ENCODE measurements at regions not wholly inside any gene's neighbourhood (a gene's known extent, or its start where the extent isn't known, plus 50 kb on each side); places are given as distances from the start of the nearest gene placed in this dataset.

- no CpG with 5 or more reads among the region's 2 CpGs for WGBS, 2 donors (ENCODE audit: extremely low coverage in 2 of 2, insufficient read length in 2 of 2, insufficient replicate concordance in 1 of 2)
- Histone ChIP-seq H3K27me3 (ENCODE audit: control insufficient read depth in 3 of 3, insufficient read depth in 3 of 3, low read depth in 1 of 3, low read length in 3 of 3) (no peaks in the 10 kb centered on the region), H4K91ac (ENCODE audit: low read depth, low read length, poor library complexity) (no peak overlapping the region), H3K14ac (ENCODE audit: low read length) (no peak overlapping the region), H3K27ac (replicated peaks; ENCODE audit: low read length) (no peak overlapping the region), H3K9me3 (replicated peaks in 1 of 2; ENCODE audit: control insufficient read depth in 2 of 2, insufficient read depth in 1 of 2, low read depth in 1 of 2, low read length in 2 of 2) (no peaks in the 10 kb centered on the region), H4K8ac (ENCODE audit: low read depth, low read length) (no peak overlapping the region), H2BK5ac (ENCODE audit: low read length) (no peak overlapping the region), H3K9ac (ENCODE audit: low read depth, low read length, poor library complexity) (no peak overlapping the region), H2BK12ac (ENCODE audit: low read length) (no peak overlapping the region), H2BK120ac (ENCODE audit: low read depth, low read length) (no peak overlapping the region), H3K4me2 (ENCODE audit: insufficient read depth, low read length, poor library complexity, severe bottlenecking) (no peak overlapping the region), H3K4me3 (ENCODE audit: low read length in 2 of 2) (no peak overlapping the region), H3K23ac (ENCODE audit: low read depth, low read length, poor library complexity) (no peak overlapping the region), H2BK15ac (ENCODE audit: low read length) (no peak overlapping the region), H3K4me1 (ENCODE audit: control insufficient read depth in 2 of 2, insufficient read depth in 1 of 2, low read depth in 1 of 2, low read length in 2 of 2) (no peaks in the 10 kb centered on the region), H3K18ac (ENCODE audit: low read length) (no peak overlapping the region), H2AFZ (ENCODE audit: low read length) (no peak overlapping the region), H3K4ac (ENCODE audit: low read length) (no peak overlapping the region), H2AK5ac (ENCODE audit: low read depth, low read length) (no peak overlapping the region), H3K36me3 (replicated peaks in 1 of 2; ENCODE audit: control insufficient read depth in 2 of 2, insufficient read depth in 2 of 2, low read length in 2 of 2) (no peaks in the 10 kb centered on the region), H3K79me1 (ENCODE audit: low read depth, low read length) (no peaks in the 10 kb centered on the region)
- DNase-seq (ENCODE audit: low spot score), result no peak
Measured at GRCh38 chr6:50654155-50654554, 59.2 kb upstream of the TFAP2D start.

- no peak overlapping the region for H4K91ac ChIP-seq (ENCODE audit: low read depth, low read length, poor library complexity)
- no peak overlapping the region for H3K18ac ChIP-seq (ENCODE audit: low read length)
- H4K8ac ChIP-seq (ENCODE audit: low read depth, low read length), result no peak overlapping the region
- no peak overlapping the region for H2AFZ ChIP-seq (ENCODE audit: low read length)
- no peaks in the 10 kb centered on the region for H3K79me1 ChIP-seq (ENCODE audit: low read depth, low read length)
- H3K36me3 ChIP-seq (replicated peaks in 1 of 2; ENCODE audit: control insufficient read depth in 2 of 2, insufficient read depth in 2 of 2, low read length in 2 of 2), result no peaks in the 10 kb centered on the region
- H3K4me3 ChIP-seq (ENCODE audit: low read length in 2 of 2), result no peak overlapping the region
- no peaks in the 10 kb centered on the region for H3K4me1 ChIP-seq (ENCODE audit: control insufficient read depth in 2 of 2, insufficient read depth in 1 of 2, low read depth in 1 of 2, low read length in 2 of 2)
- no peak overlapping the region for H3K23ac ChIP-seq (ENCODE audit: low read depth, low read length, poor library complexity)
- H2BK120ac ChIP-seq (ENCODE audit: low read depth, low read length), result no peak overlapping the region
- H2AK5ac ChIP-seq (ENCODE audit: low read depth, low read length), result no peak overlapping the region
- no peaks in the 10 kb centered on the region for H3K27me3 ChIP-seq (ENCODE audit: control insufficient read depth in 3 of 3, insufficient read depth in 3 of 3, low read depth in 1 of 3, low read length in 3 of 3)
- H3K27ac ChIP-seq (replicated peaks; ENCODE audit: low read length), result no peak overlapping the region
- no peak overlapping the region for H3K9ac ChIP-seq (ENCODE audit: low read depth, low read length, poor library complexity)
- no peak overlapping the region for H2BK15ac ChIP-seq (ENCODE audit: low read length)
- no peak for DNase-seq (ENCODE audit: low spot score)
- H3K9me3 ChIP-seq (replicated peaks in 1 of 2; ENCODE audit: control insufficient read depth in 2 of 2, insufficient read depth in 1 of 2, low read depth in 1 of 2, low read length in 2 of 2), result no peaks in the 10 kb centered on the region
- no CpG with 5 or more reads among the region's 4 CpGs for WGBS, 2 donors (ENCODE audit: extremely low coverage in 2 of 2, insufficient read length in 2 of 2, insufficient replicate concordance in 1 of 2)
- no peak overlapping the region for H3K4ac ChIP-seq (ENCODE audit: low read length)
- H2BK5ac ChIP-seq (ENCODE audit: low read length), result no peak overlapping the region
- H3K14ac ChIP-seq (ENCODE audit: low read length), result no peak overlapping the region
- no peak overlapping the region for H2BK12ac ChIP-seq (ENCODE audit: low read length)
- H3K4me2 ChIP-seq (ENCODE audit: insufficient read depth, low read length, poor library complexity, severe bottlenecking), result no peak overlapping the region
Measured at GRCh38 chr6:50655848-50656453, 57.4 kb upstream of the TFAP2D start.

GRCh38 chr6:50657513-50657912, 55.8 kb upstream of the TFAP2D start:
- Histone ChIP-seq H2BK5ac (ENCODE audit: low read length) (no peak overlapping the region), H3K9ac (ENCODE audit: low read depth, low read length, poor library complexity) (no peak overlapping the region), H3K14ac (ENCODE audit: low read length) (no peak overlapping the region), H4K8ac (ENCODE audit: low read depth, low read length) (no peak overlapping the region), H2AFZ (ENCODE audit: low read length) (no peak overlapping the region), H2BK120ac (ENCODE audit: low read depth, low read length) (no peak overlapping the region), H3K9me3 (replicated peaks in 1 of 2; ENCODE audit: control insufficient read depth in 2 of 2, insufficient read depth in 1 of 2, low read depth in 1 of 2, low read length in 2 of 2) (no peaks in the 10 kb centered on the region), H2BK12ac (ENCODE audit: low read length) (no peak overlapping the region), H3K4me1 (ENCODE audit: control insufficient read depth in 2 of 2, insufficient read depth in 1 of 2, low read depth in 1 of 2, low read length in 2 of 2) (no peaks in the 10 kb centered on the region), H3K18ac (ENCODE audit: low read length) (no peak overlapping the region), H3K36me3 (replicated peaks in 1 of 2; ENCODE audit: control insufficient read depth in 2 of 2, insufficient read depth in 2 of 2, low read length in 2 of 2) (no peaks in the 10 kb centered on the region), H3K27me3 (ENCODE audit: control insufficient read depth in 3 of 3, insufficient read depth in 3 of 3, low read depth in 1 of 3, low read length in 3 of 3) (no peaks in the 10 kb centered on the region), H3K4me2 (ENCODE audit: insufficient read depth, low read length, poor library complexity, severe bottlenecking) (no peak overlapping the region), H2AK5ac (ENCODE audit: low read depth, low read length) (no peak overlapping the region), H3K79me1 (ENCODE audit: low read depth, low read length) (no peaks in the 10 kb centered on the region), H2BK15ac (ENCODE audit: low read length) (no peak overlapping the region), H3K27ac (replicated peaks; ENCODE audit: low read length) (no peak overlapping the region), H3K4me3 (ENCODE audit: low read length in 2 of 2) (no peak overlapping the region), H4K91ac (ENCODE audit: low read depth, low read length, poor library complexity) (no peak overlapping the region), H3K4ac (ENCODE audit: low read length) (no peak overlapping the region), H3K23ac (ENCODE audit: low read depth, low read length, poor library complexity) (no peak overlapping the region)
- WGBS, 2 donors (ENCODE audit: extremely low coverage in 2 of 2, insufficient read length in 2 of 2, insufficient replicate concordance in 1 of 2), result no CpG with 5 or more reads among the region's 1 CpG
- DNase-seq (ENCODE audit: low spot score), result no peak

GRCh38 chr6:50658561-50658960, 54.8 kb upstream of the TFAP2D start:
- Histone ChIP-seq H3K4me2 (ENCODE audit: insufficient read depth, low read length, poor library complexity, severe bottlenecking) (no peak overlapping the region), H3K4me3 (ENCODE audit: low read length in 2 of 2) (no peak overlapping the region), H2AK5ac (ENCODE audit: low read depth, low read length) (no peak overlapping the region), H2BK120ac (ENCODE audit: low read depth, low read length) (no peak overlapping the region), H3K27ac (replicated peaks; ENCODE audit: low read length) (no peak overlapping the region), H2BK15ac (ENCODE audit: low read length) (no peak overlapping the region), H2BK5ac (ENCODE audit: low read length) (no peak overlapping the region), H3K9ac (ENCODE audit: low read depth, low read length, poor library complexity) (no peak overlapping the region), H2BK12ac (ENCODE audit: low read length) (no peak overlapping the region), H3K27me3 (ENCODE audit: control insufficient read depth in 3 of 3, insufficient read depth in 3 of 3, low read depth in 1 of 3, low read length in 3 of 3) (no peaks in the 10 kb centered on the region), H3K79me1 (ENCODE audit: low read depth, low read length) (no peaks in the 10 kb centered on the region), H4K8ac (ENCODE audit: low read depth, low read length) (no peak overlapping the region), H3K36me3 (replicated peaks in 1 of 2; ENCODE audit: control insufficient read depth in 2 of 2, insufficient read depth in 2 of 2, low read length in 2 of 2) (no peaks in the 10 kb centered on the region), H3K23ac (ENCODE audit: low read depth, low read length, poor library complexity) (no peak overlapping the region), H3K18ac (ENCODE audit: low read length) (no peak overlapping the region), H3K9me3 (replicated peaks in 1 of 2; ENCODE audit: control insufficient read depth in 2 of 2, insufficient read depth in 1 of 2, low read depth in 1 of 2, low read length in 2 of 2) (no peaks in the 10 kb centered on the region), H2AFZ (ENCODE audit: low read length) (no peak overlapping the region), H3K14ac (ENCODE audit: low read length) (no peak overlapping the region), H3K4me1 (ENCODE audit: control insufficient read depth in 2 of 2, insufficient read depth in 1 of 2, low read depth in 1 of 2, low read length in 2 of 2) (no peaks in the 10 kb centered on the region), H4K91ac (ENCODE audit: low read depth, low read length, poor library complexity) (no peak overlapping the region), H3K4ac (ENCODE audit: low read length) (no peak overlapping the region)
- DNase-seq (ENCODE audit: low spot score), result no peak
- WGBS, 2 donors (ENCODE audit: extremely low coverage in 2 of 2, insufficient read length in 2 of 2, insufficient replicate concordance in 1 of 2), result no CpG with 5 or more reads among the region's 2 CpGs

Measured in neuronal stem cell (in vitro differentiated cells).